GM12865 (cell line): ENCODE measurements at regions not wholly inside any gene's neighbourhood (a gene's known extent, or its start where the extent isn't known, plus 50 kb on each side); places are given as distances from the start of the nearest gene placed in this dataset.
A peak's percentile ranks its signal among the peaks of the same experiment; 100 is the strongest.

ENCODE experiments used
- DNase-seq: peaks from one replicate; pipeline ENCODE4 v3.0.0; 2010; ENCODE audit warnings: low read depth
- H3K4me3 ChIP-seq: 2 replicates; pipeline ENCODE4 v1.5.1; 2011; ENCODE audit warnings: mild to moderate bottlenecking, low read depth, low read length, control low read depth
- TF ChIP-seq, protein P1 (sequence below): IDR thresholded peaks from 2 replicates; pipeline ENCODE4 v1.5.1; 2011; ENCODE audit warnings: low read length, control low read depth, low read depth, inconsistent platforms; ENCODE audit not compliant: insufficient read depth; ENCODE audit errors: missing control alignments

DNA sequence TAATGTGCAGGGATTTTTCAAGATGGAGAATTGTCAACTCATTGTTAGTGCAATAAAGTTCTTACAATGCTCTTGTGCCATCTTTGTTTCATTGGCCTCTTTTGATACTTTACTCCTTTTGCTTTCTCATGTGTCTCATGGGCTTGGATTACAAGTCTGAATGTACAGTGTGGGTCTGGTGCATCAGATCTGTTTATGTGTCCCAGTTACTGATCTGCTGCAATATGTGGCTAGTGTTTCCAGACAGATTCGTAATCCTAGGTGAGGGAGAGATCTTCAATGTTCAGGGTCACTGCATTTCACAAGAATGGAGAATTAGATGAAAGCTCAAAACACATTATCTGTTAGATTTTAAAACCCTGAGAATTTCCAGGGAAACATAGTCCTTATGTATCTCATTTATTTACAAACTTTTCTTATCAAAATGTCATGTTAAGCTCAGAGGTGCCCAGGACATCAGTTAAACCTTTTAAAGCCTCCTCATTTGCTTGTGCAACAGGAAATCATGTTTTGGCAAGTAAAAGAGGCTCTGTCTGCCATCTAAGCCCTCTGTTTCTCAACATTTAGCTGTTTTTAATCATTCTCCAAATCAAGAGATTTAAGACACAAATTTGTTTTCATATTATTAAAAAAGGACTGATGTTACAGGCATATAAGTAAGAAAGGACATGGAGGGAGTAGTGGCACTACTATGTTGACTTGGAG, 108.1 kb downstream of the NUP35 start:
- TF ChIP-seq, protein P1, sequence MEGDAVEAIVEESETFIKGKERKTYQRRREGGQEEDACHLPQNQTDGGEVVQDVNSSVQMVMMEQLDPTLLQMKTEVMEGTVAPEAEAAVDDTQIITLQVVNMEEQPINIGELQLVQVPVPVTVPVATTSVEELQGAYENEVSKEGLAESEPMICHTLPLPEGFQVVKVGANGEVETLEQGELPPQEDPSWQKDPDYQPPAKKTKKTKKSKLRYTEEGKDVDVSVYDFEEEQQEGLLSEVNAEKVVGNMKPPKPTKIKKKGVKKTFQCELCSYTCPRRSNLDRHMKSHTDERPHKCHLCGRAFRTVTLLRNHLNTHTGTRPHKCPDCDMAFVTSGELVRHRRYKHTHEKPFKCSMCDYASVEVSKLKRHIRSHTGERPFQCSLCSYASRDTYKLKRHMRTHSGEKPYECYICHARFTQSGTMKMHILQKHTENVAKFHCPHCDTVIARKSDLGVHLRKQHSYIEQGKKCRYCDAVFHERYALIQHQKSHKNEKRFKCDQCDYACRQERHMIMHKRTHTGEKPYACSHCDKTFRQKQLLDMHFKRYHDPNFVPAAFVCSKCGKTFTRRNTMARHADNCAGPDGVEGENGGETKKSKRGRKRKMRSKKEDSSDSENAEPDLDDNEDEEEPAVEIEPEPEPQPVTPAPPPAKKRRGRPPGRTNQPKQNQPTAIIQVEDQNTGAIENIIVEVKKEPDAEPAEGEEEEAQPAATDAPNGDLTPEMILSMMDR, result no peak
- no peak overlapping the region for H3K4me3 ChIP-seq
- DNase-seq, result no peak

DNA sequence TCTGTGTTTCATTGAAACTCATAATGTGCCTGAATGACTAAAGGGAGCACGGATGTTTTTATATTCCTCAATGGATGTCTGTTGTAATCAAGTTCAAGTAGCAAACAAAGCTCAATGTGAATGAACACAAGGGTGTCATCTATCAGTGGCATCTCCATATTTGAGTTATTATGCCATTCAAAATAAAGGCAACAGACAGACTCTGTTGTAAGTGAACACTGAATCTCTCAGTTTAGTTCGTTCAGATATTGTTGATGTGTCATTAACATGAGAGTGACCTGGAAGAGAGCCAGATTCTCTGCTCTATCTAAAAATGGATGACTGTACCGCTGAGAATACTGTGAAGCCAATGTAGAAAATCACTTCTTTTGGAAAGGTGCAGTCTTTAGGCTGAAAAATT, 118.7 kb downstream of the NUP35 start:
- no peak overlapping the region for H3K4me3 ChIP-seq
- DNase-seq, result no peak
- TF ChIP-seq, protein P1, result no peak

DNA sequence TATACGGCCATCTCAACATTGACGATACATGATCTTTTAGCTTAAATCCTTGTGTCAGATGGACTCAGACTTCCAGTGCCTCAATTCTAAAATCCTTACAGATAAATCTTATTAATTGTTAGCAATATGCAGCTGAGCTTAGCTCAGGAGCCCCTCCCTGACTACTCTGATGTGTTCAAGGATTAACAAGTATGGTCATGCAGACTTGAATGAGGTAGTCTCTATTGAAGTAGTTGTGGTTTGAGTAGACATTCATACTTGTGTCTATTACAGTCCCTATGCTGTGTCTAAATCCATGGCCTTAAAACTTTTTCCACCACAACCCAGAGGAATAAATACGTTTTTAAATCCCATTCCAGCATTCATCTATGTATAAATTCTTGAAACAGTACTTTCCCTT, 119.5 kb downstream of the NUP35 start:
- no peak for DNase-seq
- TF ChIP-seq, protein P1, result no peak
- no peak overlapping the region for H3K4me3 ChIP-seq

DNA sequence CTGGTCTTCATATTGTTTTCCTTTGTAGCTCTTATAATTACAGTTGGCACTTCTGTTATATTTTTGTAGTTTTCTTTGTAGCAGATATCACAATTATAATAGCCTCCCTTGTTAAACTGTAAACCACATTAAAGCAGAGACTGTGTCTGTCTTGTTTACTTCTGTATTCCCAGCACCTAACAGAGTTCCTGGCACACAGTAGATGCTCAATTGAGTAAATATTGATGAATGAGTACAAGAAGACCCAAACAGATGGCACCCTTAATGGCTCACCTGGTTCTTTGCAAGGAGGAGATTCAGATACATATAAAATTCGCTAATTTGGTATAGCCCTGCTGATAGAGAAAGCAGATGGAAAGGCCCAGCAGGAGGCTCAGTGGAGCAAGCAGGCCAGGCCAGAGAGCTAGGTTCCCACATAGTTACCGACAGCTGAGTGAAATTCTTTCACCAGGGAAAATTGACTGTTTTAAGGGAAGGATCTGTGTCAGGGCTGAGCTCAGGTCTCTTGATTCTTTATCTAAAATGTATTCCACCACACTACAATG, 120.1 kb downstream of the NUP35 start:
- TF ChIP-seq, protein P1, result no peak
- DNase-seq, result no peak
- H3K4me3 ChIP-seq, result no peak overlapping the region

DNA sequence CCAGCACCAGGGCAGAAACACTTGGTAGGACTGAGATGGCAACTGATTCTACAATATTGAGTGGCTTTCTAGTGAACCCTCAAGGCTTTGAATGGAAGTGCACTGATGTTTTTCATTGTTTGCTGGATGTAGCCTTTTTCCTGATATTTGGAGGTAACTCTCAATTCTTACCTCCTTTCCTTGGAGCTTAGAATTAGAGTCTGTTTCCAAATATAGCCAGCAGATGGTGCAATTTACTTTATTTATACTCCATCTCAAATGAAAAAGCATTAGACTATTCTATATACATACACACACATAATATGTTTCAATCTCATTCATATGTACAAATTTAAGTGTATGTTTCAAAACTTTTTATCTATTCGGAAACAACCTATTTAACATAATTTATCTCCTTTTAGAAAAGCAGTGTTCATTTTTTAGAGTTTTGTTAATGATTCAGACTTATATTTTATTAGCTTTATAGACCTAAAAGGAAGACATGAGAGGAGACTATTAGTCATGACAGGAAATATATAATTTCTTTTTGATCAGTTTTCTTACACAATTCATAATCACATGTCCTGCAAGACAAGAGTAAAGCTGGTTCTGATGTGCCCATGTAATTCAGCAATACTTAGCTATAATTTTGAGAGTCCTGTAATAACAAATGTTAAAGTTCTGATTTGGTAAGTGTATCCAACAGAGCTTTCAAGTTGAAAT, 124.8 kb downstream of the NUP35 start:
- H3K4me3 ChIP-seq, result no peak overlapping the region
- DNase-seq, result peak; percentile 11
- TF ChIP-seq, protein P1, result peak; percentile 21

DNA sequence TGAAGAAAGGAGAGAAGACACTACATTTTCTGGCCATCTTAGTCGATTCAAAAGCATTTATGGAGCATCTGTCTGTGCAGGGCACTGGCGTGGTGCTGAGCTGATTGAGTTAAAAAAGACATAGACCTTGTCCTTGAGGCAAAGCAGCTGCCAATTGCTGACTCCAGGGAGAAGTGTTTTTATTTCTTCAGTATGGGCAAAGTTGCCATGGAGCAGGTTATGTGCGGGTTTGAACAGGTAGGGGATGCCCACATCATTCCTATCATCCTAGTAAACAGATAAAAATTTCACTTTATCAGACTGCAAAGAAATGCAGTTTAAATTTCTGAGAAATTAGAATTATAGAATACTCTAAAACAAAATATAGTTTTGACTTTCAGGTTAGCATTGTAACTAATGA, 125.8 kb downstream of the NUP35 start:
- no peak overlapping the region for H3K4me3 ChIP-seq
- TF ChIP-seq, protein P1, result no peak
- DNase-seq, result no peak
